ENCODE measurements at regions not wholly inside any gene's neighbourhood (a gene's known extent, or its start where the extent isn't known, plus 50 kb on each side); places are given as distances from the start of the nearest gene placed in this dataset.

DNA sequence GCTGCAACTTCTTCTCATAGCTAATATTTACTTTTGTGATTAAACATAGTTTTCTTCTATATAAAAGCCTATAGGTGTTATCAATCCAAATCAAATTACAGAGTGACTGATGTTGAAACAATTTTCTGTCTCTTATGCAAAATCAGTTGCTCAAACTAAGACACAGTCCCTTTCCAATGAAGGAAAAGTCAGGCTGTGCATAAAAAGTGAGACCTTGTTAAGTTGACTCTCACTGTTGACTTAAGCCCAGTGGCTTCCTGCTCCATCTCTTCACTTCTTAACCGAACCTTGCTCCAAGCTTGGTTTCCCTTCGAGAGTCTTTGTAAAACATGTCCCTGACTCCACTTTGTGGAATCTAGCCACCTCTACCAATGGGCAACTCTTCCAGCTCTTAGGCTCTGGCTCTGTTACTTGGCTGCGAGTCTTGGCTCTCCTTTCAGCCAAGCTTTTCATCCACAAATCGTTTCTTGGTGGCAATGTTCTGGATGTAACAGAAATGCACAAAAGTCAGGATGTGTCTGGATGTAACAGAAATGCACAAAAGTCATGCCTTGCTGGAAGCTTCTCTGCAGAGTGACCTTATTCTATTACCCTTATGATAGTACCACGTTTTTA, 118.9 kb downstream of the LIG4 start:
- CTCF ChIA-PET, result interaction anchor here (0.7 kb wide), 1 partner anchor 880 kb away, joined by 3 read pairs; no protein-coding TSS in a partner anchor
- Mint-ChIP-seq H3K27me3 (ENCODE audit: low read depth) (no peaks in the 10 kb centered on the region), H3K9me3 (no peaks in the 10 kb centered on the region), H3K36me3 (no peaks in the 10 kb centered on the region), H3K4me1 (peaks cover 10% of the 10 kb centered on the region), H3K4me3 (no peak overlapping the region), H3K27ac (no peak overlapping the region)
- ATAC-seq (no peak), DNase-seq (ENCODE audit: low spot score) (no peak)
- no peak for TF ChIP-seq JAZF1 (CRISPR knock-in tag; IDR thresholded peaks at IDR 0.05)
- TF ChIP-seq, protein P1, sequence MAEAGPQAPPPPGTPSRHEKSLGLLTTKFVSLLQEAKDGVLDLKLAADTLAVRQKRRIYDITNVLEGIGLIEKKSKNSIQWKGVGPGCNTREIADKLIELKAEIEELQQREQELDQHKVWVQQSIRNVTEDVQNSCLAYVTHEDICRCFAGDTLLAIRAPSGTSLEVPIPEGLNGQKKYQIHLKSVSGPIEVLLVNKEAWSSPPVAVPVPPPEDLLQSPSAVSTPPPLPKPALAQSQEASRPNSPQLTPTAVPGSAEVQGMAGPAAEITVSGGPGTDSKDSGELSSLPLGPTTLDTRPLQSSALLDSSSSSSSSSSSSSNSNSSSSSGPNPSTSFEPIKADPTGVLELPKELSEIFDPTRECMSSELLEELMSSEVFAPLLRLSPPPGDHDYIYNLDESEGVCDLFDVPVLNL (CRISPR knock-in tag; IDR thresholded peaks at IDR 0.05; ENCODE audit: borderline replicate concordance, low read depth), result no peak
- TF ChIP-seq, protein P2, sequence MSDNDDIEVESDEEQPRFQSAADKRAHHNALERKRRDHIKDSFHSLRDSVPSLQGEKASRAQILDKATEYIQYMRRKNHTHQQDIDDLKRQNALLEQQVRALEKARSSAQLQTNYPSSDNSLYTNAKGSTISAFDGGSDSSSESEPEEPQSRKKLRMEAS (CRISPR knock-in tag; IDR thresholded peaks at IDR 0.05), result no peak
- no peak for TF ChIP-seq MYBL2 (CRISPR knock-in tag; IDR thresholded peaks at IDR 0.05)
- TF ChIP-seq HMGA2 (CRISPR knock-in tag; IDR thresholded peaks at IDR 0.05), result no peak
- TF ChIP-seq, protein P3, sequence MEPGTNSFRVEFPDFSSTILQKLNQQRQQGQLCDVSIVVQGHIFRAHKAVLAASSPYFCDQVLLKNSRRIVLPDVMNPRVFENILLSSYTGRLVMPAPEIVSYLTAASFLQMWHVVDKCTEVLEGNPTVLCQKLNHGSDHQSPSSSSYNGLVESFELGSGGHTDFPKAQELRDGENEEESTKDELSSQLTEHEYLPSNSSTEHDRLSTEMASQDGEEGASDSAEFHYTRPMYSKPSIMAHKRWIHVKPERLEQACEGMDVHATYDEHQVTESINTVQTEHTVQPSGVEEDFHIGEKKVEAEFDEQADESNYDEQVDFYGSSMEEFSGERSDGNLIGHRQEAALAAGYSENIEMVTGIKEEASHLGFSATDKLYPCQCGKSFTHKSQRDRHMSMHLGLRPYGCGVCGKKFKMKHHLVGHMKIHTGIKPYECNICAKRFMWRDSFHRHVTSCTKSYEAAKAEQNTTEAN (CRISPR knock-in tag; IDR thresholded peaks at IDR 0.05), result no peak
- no peak for TF ChIP-seq GRHL2 (CRISPR knock-in tag; IDR thresholded peaks at IDR 0.05; ENCODE audit: insufficient replicate concordance, severe bottlenecking)
- no peak for TF ChIP-seq GABPB1 (CRISPR knock-in tag; IDR thresholded peaks at IDR 0.05)
- no peak for TF ChIP-seq NFE2L1 (CRISPR knock-in tag; IDR thresholded peaks at IDR 0.05)
- TF ChIP-seq, protein P4, sequence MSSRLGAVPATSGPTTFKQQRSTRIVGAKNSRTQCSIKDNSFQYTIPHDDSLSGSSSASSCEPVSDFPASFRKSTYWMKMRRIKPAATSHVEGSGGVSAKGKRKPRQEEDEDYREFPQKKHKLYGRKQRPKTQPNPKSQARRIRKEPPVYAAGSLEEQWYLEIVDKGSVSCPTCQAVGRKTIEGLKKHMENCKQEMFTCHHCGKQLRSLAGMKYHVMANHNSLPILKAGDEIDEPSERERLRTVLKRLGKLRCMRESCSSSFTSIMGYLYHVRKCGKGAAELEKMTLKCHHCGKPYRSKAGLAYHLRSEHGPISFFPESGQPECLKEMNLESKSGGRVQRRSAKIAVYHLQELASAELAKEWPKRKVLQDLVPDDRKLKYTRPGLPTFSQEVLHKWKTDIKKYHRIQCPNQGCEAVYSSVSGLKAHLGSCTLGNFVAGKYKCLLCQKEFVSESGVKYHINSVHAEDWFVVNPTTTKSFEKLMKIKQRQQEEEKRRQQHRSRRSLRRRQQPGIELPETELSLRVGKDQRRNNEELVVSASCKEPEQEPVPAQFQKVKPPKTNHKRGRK (CRISPR knock-in tag; IDR thresholded peaks at IDR 0.05; ENCODE audit: borderline replicate concordance), result no peak
- no peak for TF ChIP-seq TCF7 (CRISPR knock-in tag; IDR thresholded peaks at IDR 0.05; ENCODE audit: low read depth)
- TF ChIP-seq ZNF232 (CRISPR knock-in tag; IDR thresholded peaks at IDR 0.05), result no peak
- TF ChIP-seq EMX1 (CRISPR knock-in tag; IDR thresholded peaks at IDR 0.05), result no peak
- TF ChIP-seq IRF2 (CRISPR knock-in tag; IDR thresholded peaks at IDR 0.05; ENCODE audit: borderline replicate concordance, low read depth), result no peak
- TF ChIP-seq, protein P5, sequence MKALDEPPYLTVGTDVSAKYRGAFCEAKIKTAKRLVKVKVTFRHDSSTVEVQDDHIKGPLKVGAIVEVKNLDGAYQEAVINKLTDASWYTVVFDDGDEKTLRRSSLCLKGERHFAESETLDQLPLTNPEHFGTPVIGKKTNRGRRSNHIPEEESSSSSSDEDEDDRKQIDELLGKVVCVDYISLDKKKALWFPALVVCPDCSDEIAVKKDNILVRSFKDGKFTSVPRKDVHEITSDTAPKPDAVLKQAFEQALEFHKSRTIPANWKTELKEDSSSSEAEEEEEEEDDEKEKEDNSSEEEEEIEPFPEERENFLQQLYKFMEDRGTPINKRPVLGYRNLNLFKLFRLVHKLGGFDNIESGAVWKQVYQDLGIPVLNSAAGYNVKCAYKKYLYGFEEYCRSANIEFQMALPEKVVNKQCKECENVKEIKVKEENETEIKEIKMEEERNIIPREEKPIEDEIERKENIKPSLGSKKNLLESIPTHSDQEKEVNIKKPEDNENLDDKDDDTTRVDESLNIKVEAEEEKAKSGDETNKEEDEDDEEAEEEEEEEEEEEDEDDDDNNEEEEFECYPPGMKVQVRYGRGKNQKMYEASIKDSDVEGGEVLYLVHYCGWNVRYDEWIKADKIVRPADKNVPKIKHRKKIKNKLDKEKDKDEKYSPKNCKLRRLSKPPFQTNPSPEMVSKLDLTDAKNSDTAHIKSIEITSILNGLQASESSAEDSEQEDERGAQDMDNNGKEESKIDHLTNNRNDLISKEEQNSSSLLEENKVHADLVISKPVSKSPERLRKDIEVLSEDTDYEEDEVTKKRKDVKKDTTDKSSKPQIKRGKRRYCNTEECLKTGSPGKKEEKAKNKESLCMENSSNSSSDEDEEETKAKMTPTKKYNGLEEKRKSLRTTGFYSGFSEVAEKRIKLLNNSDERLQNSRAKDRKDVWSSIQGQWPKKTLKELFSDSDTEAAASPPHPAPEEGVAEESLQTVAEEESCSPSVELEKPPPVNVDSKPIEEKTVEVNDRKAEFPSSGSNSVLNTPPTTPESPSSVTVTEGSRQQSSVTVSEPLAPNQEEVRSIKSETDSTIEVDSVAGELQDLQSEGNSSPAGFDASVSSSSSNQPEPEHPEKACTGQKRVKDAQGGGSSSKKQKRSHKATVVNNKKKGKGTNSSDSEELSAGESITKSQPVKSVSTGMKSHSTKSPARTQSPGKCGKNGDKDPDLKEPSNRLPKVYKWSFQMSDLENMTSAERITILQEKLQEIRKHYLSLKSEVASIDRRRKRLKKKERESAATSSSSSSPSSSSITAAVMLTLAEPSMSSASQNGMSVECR (CRISPR knock-in tag; IDR thresholded peaks at IDR 0.05; ENCODE audit: borderline replicate concordance), result no peak
- no peak for TF ChIP-seq JUN (CRISPR knock-in tag; IDR thresholded peaks at IDR 0.05)
- no peak for TF ChIP-seq RORB (CRISPR knock-in tag; IDR thresholded peaks at IDR 0.05)
- TF ChIP-seq, protein P6, sequence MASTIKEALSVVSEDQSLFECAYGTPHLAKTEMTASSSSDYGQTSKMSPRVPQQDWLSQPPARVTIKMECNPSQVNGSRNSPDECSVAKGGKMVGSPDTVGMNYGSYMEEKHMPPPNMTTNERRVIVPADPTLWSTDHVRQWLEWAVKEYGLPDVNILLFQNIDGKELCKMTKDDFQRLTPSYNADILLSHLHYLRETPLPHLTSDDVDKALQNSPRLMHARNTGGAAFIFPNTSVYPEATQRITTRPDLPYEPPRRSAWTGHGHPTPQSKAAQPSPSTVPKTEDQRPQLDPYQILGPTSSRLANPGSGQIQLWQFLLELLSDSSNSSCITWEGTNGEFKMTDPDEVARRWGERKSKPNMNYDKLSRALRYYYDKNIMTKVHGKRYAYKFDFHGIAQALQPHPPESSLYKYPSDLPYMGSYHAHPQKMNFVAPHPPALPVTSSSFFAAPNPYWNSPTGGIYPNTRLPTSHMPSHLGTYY (CRISPR knock-in tag; IDR thresholded peaks at IDR 0.05), result no peak
- no peak for TF ChIP-seq RELA (CRISPR knock-in tag; IDR thresholded peaks at IDR 0.05; ENCODE audit: borderline replicate concordance)
- TF ChIP-seq, protein P7, sequence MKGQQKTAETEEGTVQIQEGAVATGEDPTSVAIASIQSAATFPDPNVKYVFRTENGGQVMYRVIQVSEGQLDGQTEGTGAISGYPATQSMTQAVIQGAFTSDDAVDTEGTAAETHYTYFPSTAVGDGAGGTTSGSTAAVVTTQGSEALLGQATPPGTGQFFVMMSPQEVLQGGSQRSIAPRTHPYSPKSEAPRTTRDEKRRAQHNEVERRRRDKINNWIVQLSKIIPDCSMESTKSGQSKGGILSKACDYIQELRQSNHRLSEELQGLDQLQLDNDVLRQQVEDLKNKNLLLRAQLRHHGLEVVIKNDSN (CRISPR knock-in tag; IDR thresholded peaks at IDR 0.05), result no peak
- POLR2A ChIA-PET, result no interaction called here
